ENCODE measurements at regions not wholly inside any gene's neighbourhood (a gene's known extent, or its start where the extent isn't known, plus 50 kb on each side); places are given as distances from the start of the nearest gene placed in this dataset.
"Not testable (repeated sequence)": the region's sequence is repeated elsewhere in the genome, so short reads cannot be mapped to it uniquely, and the experiment has no call there.

GRCh38 chr2:111381530-111382306 is 261.0 kb downstream of the BCL2L11 start:
- not testable (repeated sequence) for TF ChIP-seq POLR2AphosphoS5, CTCF, EP300 (IDR thresholded peaks at IDR 0.05)

Measured in gastroesophageal sphincter (tissue), 3 donors.